Superior temporal gyrus (tissue), 1 donor: ENCODE measurements at regions not wholly inside any gene's neighbourhood (a gene's known extent, or its start where the extent isn't known, plus 50 kb on each side); places are given as distances from the start of the nearest gene placed in this dataset.

Experiments
- DNase-seq: peaks from one replicate; pipeline ENCODE4 v3.0.0-alpha.2; 2016; ENCODE audit errors: extremely low spot score

DNA sequence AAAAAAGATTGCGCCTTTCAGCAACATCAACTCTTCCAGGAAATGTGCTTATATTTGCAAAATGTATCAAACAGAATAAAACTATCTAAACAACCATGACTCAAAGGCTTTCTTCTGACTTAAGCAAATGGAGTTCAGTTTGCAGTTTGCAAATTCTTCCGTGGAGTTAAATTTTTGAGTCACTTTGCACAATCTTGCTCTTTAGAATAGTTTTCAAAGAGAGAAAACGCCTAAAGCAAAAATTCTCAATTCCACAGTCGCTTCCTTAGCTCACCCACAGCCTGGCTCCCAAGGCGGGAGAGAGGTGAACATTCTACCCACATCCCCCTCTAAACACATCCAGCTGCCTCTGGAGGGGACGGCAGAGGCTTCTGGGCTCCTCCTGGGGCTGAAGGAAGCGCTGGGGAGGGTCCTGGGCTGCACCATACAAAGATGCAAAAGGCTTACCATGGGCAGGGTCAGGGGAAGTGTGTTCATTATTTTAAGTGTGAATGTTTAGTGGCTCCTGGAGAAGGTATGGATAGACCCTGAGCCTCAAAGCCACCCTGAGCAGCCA lies 1487.3 kb downstream of the TBC1D22A start:
- DNase-seq = no peak

DNA sequence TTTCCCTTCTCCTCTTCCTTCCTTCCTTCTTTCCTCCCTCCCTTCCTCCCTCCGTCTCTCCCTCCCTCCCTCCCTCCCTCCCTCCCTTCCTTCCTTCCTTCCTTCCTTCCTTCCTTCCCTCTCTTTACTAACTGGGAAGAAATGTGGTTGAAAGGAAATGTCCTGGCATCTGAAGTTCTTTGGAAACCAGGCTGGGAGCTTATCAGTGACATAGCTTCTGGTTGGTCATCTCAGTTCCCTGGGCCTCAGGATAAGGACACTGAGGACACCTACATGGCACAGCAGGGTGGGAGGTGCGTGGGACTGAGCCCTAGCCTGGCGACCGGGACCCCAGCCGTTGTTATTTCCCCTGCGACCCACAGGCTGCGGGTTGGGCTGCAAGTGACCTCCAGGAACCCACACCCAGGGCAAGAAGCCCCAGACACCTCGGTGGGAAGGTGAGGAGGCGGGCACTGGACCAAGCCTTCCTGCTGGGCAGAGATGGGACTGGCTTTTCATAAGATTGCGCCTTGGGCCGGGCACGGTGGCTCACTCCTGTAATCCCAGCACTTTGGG lies 1486.5 kb downstream of the TBC1D22A start:
- no peak for DNase-seq

DNA sequence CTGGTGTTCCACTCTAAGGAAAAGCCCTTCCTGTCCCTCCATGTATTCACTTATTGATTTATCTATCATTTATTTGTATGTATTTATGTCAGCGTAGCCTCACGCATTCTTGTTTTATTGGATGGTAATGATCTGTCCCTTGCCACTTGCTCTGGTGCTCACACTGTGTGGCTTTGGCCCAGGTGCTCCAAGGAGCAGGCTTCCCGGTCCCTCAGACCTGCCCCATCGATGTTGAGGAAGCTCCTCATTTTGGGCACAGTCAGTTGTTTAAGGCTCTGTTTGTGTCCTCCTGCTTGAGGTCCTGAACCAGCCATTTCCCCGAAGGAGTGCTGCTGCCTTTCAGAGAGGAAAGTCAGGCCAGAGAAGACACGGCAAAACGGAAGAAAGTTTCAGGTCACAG lies 1485.4 kb downstream of the TBC1D22A start:
- DNase-seq = no peak

DNA sequence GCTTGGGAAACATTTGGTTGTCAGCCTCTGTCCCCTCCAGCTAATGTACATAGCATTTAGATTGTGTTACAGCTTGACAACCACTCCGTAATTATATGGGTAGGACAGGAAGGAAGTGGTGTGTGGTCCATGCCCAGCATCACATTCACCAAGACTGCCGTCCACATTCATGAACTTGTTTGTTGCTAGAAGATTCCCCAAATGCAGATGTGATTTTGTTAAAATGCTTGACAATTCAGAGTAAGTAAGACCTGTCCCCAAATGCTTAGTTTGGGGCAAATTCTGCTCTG lies 1482.7 kb downstream of the TBC1D22A start:
- no peak for DNase-seq

DNA sequence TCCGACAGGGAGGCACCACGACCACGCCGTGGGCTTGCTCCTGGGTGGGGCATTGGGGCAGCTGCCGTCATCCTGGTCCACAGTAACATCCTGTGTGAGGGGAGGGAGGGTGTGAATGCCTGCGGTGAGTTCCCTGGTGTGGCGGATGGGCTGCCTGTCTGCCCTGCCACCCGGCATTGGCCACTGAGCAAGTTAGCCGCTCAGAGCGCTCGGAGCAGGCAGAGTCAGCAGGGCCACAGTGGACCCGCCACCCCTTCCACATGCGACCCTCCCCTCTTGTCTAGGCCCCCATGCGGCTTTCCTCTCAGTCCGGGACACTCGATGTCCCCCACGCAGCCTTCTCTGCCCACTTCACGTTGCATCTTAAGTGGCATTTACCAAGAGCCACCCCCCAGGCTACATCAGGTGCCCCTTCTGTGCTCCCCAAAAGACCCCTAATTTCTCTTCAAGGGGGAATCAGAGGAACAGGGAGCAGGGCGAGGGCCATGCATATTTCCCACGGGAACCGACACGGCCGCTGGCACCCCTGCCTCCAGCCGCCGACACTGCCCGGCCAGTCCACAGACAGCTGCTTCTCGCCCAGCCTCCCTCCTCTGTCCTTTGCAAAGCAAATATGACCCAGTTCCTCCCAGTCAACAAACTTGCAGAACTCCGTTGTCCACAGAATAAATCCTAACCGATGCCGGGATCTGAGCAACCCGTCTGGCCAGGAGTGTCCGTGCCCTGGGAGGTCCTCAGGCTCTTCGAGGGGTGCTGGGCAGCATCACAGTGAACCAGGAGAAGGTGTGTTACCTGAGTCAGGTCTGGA lies 1482.1 kb downstream of the TBC1D22A start:
- DNase-seq = no peak

DNA sequence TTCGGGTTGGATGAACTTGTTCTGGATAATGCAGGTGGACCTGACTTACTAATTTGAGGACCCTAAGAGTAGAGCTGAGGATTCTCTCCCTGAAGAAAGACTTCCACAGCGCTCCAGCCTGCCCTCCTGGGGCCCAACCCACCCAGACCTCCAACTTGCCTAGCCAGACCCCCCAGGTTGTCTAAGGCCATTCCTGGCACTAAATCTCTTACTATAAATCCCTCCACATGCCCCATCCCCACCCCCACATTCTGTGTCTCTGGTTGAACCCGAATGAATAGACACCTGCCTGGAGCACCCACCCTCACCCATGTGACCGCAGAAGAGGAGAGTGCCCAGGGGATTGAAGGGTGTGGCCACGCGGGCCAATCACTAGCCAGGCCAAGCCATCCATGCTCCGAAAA lies 1480.0 kb downstream of the TBC1D22A start:
- no peak for DNase-seq

GRCh38 chr22:48241658-48242057 lies 1479.2 kb downstream of the TBC1D22A start:
- no peak for DNase-seq

- DNase-seq = no peak
Measured at GRCh38 chr22:48240935-48241230, 1478.4 kb downstream of the TBC1D22A start.

- DNase-seq = no peak
Measured at GRCh38 chr22:48240148-48240934, 1477.9 kb downstream of the TBC1D22A start.

- DNase-seq = no peak
Measured at GRCh38 chr22:48239461-48240147, 1477.2 kb downstream of the TBC1D22A start.

- no peak for DNase-seq
Measured at GRCh38 chr22:48238966-48239365, 1476.5 kb downstream of the TBC1D22A start.

- DNase-seq = no peak
Measured at GRCh38 chr22:48238284-48238915, 1476.0 kb downstream of the TBC1D22A start.

- DNase-seq = no peak
Measured at GRCh38 chr22:48237466-48238283, 1475.2 kb downstream of the TBC1D22A start.

GRCh38 chr22:48236261-48236660 lies 1473.8 kb downstream of the TBC1D22A start:
- no peak for DNase-seq

DNA sequence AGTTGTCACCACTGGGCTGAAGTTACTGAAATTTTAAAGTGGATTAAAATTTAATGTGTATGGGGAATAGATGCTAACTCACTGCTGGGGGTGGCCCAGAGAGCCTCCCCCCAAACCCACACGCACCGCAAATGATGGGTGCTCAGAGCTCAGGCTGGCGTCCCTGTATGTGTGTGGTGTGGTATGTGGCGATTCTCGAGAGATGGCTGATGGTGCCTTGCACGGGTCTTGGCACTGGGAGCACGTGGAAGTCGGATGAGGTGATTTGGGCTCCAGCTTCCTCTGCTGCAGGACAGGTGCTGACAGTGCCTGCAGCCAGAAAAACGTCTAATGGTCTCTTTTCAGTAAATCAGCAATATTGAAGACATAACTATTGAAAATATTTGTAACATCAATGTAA lies 1473.3 kb downstream of the TBC1D22A start:
- no peak for DNase-seq

DNA sequence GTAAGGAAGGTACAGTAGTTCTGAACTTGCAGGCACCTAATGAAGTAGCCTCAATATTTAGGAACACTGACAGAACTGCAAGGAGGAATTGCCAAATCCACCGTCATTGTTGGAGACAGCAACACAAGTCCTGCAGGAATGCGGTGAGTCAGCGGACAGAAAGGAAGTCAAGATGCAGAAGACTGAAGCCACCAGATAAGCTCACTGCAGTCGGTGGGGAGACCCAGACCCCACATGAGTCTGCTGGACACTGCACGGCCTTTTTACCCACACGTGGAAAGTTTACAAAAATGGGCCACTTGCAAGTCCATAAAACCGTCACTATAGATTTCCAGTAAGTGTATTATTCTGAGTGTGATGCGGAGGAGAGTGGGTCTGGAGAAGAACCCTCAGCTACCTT lies 1471.6 kb downstream of the TBC1D22A start:
- no peak for DNase-seq

- DNase-seq = no peak
Measured at GRCh38 chr22:48233586-48233985, 1471.1 kb downstream of the TBC1D22A start.

GRCh38 chr22:48228468-48228867 lies 1466.0 kb downstream of the TBC1D22A start:
- no peak for DNase-seq

- no peak for DNase-seq
Measured at GRCh38 chr22:48227341-48228018, 1465.0 kb downstream of the TBC1D22A start.
